Spleen (tissue), 7 donors: ENCODE measurements at regions not wholly inside any gene's neighbourhood (a gene's known extent, or its start where the extent isn't known, plus 50 kb on each side); places are given as distances from the start of the nearest gene placed in this dataset.
"Not testable (repeated sequence)": the region's sequence is repeated elsewhere in the genome, so short reads cannot be mapped to it uniquely, and the experiment has no call there.

Experiments used
- POLR2A ChIP-seq, 3 donors: fragments of 450-650 bp; IDR thresholded peaks; one replicate each; pipeline ENCODE4 v1.5.1; 2017; ENCODE audit warnings: antibody characterized with exemption in 3 of 3, mild to moderate bottlenecking in 1 of 3
- POLR2AphosphoS5 ChIP-seq, 3 donors: sonication (generic); formaldehyde crosslinking; IDR thresholded peaks; one replicate each; pipeline ENCODE4 v1.5.1; 2017; ENCODE audit warnings: antibody characterized with exemption in 3 of 3
- TF ChIP-seq, protein P1 (sequence below), 11 experiments: fragments of 200-600 bp in 7 of 11; fragments of 450-650 bp in 4 of 11; sonication (generic) in 4 of 11; IDR thresholded peaks in 8 of 11; conservative IDR thresholded peaks in 3 of 11; 1 replicate in 7 of 11; 2 replicates in 4 of 11; pipeline versions ENCODE4 v1.4.0 to v1.8.0; 2016 to 2021; ENCODE audit warnings: antibody characterized with exemption in 11 of 11, inconsistent platforms in 4 of 11, mild to moderate bottlenecking in 1 of 11
- donor health status: DM: no; HTN: no; CAD: no; lungs with moderate emphysema.
- donor health status: DM: no; HTN: no; CAD: no.
- donor health status: DM: no; HTN: no; CAD: no.

DNA sequence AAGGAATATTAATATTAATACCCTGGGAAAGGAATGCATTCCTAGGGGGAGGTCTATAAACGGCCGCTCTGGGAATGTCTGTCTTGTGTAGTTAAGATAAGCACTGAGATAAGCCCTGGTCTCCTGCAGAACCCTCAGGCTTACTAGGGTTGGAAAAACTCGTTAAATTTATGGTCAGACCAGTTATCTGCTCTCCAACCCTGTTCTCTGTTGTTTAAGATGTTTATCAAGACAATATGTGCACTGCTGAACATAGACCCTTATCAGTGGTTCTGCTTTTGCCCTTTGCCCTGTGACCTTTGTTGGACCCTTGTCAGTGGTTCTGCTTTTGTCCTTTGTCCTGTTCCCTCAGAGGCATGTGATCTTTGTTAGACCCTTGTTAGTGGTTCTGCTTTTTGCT, 1276.7 kb upstream of the ALCAM start:
- TF ChIP-seq POLR2A, POLR2AphosphoS5 (IDR thresholded peaks at IDR 0.05): not testable (repeated sequence)
- TF ChIP-seq, protein P1, sequence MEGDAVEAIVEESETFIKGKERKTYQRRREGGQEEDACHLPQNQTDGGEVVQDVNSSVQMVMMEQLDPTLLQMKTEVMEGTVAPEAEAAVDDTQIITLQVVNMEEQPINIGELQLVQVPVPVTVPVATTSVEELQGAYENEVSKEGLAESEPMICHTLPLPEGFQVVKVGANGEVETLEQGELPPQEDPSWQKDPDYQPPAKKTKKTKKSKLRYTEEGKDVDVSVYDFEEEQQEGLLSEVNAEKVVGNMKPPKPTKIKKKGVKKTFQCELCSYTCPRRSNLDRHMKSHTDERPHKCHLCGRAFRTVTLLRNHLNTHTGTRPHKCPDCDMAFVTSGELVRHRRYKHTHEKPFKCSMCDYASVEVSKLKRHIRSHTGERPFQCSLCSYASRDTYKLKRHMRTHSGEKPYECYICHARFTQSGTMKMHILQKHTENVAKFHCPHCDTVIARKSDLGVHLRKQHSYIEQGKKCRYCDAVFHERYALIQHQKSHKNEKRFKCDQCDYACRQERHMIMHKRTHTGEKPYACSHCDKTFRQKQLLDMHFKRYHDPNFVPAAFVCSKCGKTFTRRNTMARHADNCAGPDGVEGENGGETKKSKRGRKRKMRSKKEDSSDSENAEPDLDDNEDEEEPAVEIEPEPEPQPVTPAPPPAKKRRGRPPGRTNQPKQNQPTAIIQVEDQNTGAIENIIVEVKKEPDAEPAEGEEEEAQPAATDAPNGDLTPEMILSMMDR (IDR thresholded peaks at IDR 0.05 in 8 of 11, conservative IDR thresholded peaks at IDR 0.05 in 3 of 11) = not testable (repeated sequence)
